GM12891 (cell line): ENCODE measurements at regions not wholly inside any gene's neighbourhood (a gene's known extent, or its start where the extent isn't known, plus 50 kb on each side); places are given as distances from the start of the nearest gene placed in this dataset.

Experiments used
- PAX5 ChIP-seq: IDR thresholded peaks from 2 replicates; pipeline ENCODE4 v1.6.1; 2011; ENCODE audit warnings: low read length, moderate library complexity, mild to moderate bottlenecking; ENCODE audit not compliant: insufficient read depth, severe bottlenecking
- POLR2A ChIP-seq: IDR thresholded peaks from 2 replicates; pipeline ENCODE4 v1.6.1; 2011; ENCODE audit warnings: low read depth, low read length, control low read depth
- POLR2AphosphoS5 ChIP-seq: IDR thresholded peaks from 2 replicates; pipeline ENCODE4 v1.6.1; 2011; ENCODE audit warnings: low read depth, low read length, control low read depth
- SPI1 ChIP-seq: IDR thresholded peaks from 2 replicates; pipeline ENCODE4 v1.6.1; 2011; ENCODE audit warnings: low read depth, low read length, control low read depth
- TAF1 ChIP-seq: IDR thresholded peaks from 2 replicates; pipeline ENCODE4 v1.6.1; 2011; ENCODE audit warnings: low read depth, low read length, control low read depth

- no peak for TF ChIP-seq POLR2AphosphoS5
- TF ChIP-seq POLR2A, result no peak
- no peak for TF ChIP-seq TAF1
- TF ChIP-seq SPI1, result no peak
- TF ChIP-seq PAX5, result no peak
These were observed 505.3 kb upstream of the ZNF608 start for GRCh38 chr5:125251703-125252102.
